Eye (tissue), 1 donor: ENCODE measurements at regions not wholly inside any gene's neighbourhood (a gene's known extent, or its start where the extent isn't known, plus 50 kb on each side); places are given as distances from the start of the nearest gene placed in this dataset.
A peak's percentile ranks its signal among the peaks of the same experiment; 100 is the strongest.

Source experiments
- DNase-seq: peaks from one replicate; pipeline ENCODE4 v3.0.0-alpha.2; 2015

DNA sequence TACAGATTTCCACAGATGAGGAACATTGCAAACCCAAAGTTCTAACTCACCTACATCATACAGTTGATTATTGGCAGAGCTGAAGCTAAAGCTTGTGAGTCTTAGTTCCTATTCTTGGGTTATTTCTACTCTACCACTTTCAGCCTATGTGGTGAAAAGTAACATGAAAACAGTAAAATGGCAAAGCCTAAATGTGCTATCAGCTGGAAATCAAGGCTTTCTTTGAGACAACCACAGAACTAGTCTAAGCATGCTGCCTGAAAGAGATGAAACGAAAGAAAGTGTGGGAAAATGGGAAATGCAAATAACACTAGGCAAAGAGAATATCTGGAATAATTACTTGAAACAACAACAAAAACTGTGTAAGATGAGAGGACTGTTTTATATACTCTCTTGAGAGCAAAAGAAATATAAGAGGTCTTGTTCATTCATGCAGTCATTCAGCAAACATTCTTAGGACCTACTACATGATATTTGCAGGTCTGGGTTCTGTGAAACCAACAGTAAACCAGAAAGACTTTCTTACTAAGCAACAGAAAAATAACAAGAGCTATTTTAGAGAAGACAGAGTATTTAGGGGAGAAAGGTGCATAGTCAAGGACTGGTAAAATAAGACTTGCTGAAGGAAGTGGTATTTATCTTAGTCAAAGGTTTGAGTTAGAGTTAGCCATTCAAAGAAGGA, 437.1 kb downstream of the HTR7 start:
- no peak for DNase-seq

DNA sequence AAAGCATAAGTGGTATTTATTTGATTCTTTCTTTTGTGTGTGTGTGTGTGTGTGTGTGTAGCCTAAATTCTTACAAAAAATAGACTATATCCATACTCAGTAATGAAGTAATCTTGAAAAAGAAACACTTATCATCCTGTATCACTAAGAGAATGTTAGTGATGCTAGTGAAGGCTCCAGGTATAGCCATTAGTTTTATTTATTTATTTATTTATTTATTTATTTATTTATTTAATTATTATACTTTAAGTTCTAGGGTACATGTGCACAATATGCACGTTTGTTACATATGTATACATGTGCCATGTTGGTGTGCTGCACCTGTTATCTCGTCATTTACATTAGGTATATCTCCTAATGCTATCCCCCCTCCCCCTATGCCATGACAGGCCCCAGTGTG, 436.0 kb downstream of the HTR7 start:
- no peak for DNase-seq

DNA sequence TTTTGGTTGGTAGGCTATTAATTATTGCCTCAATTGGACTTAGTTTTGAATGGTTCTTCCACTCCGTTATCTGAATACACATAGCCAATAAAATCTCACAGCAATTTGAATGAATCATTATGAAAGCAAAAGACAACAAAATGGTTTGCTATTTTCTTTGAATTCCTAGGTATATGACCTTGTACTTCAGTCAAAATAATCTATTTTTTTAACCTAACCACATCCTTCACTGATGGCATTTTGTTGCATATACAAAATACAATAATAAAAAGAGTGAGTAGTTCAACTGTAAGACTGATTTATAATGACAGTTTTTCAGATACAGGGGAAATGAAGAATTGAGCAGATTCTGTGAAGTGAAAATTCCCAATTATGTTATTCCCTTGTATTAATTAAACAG, 433.1 kb downstream of the HTR7 start:
- DNase-seq = no peak

DNA sequence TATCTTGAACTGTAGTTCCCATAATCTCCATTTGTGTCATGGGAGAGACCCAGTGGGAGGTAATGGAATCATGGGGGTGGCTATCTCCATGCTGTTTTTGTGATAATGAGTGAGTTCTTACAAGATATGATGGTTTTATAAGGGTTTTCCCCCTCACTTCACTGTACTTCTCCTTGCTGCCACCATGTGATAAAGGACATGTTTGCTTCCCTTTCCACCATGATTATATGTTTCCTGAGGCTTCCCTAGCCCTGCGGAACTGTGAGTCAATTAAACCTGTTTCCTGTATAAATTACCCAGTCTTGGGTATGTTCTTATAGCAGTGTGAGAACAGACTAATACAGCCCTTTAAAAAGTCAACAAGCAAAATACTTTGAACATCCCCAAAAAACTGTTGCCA, 427.7 kb downstream of the HTR7 start:
- DNase-seq = no peak

DNA sequence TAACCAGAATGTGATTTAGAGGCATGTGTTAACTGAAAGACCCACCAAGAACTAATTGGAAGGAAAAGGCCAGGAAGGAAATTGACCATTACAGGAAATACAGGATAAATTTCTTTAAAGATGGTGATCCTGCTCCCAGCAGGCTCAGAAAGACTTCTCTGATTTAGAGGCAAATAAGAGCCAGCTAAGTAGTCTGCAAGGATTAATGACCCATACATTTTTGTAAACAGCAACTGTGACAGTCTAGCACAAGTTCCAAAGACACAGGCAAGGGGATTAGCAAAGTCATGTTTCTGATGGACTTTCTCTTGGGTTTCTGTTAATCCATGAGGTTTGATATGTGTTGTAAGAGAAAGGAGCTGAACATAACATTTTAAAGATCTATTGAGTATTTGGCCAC, 425.0 kb downstream of the HTR7 start:
- no peak for DNase-seq

DNA sequence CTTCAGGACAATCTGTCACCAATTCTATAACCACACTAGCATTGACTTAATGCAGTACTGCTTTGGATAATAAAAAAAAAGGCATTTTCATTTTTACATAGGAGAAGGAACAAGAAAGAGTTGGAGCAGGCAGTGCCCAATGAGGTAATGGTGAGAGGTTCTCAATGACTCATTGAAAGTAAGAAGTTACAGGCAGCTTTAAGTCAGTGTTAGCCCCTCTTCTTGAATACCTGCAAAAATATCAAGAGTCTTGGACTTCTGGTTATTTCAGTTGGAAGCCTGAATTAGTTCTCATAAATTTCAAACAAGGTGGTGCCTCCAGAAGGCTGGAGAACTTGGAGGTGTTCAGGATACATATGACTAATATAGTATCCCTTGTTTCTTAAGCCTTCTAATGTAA, 422.5 kb downstream of the HTR7 start:
- no peak for DNase-seq

DNA sequence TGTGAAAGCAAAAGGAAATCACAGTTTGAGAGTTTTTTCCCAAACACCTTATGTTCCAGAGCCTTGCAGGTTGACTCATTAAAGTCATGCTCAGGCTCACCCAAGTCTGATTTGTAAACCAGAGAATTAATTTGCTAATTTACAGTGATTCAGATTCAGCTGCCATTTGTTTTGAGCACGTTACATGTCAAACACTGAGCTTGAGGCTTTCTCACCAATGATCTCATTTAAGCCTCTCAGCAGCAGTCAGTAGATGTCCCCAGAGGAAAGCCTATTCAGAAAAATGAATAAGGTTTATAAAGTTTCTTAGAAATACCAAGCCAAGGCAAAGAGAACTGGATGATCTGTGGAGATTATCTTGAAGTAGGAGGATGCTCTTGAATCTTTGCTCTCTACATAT, 420.4 kb downstream of the HTR7 start:
- DNase-seq = no peak

DNA sequence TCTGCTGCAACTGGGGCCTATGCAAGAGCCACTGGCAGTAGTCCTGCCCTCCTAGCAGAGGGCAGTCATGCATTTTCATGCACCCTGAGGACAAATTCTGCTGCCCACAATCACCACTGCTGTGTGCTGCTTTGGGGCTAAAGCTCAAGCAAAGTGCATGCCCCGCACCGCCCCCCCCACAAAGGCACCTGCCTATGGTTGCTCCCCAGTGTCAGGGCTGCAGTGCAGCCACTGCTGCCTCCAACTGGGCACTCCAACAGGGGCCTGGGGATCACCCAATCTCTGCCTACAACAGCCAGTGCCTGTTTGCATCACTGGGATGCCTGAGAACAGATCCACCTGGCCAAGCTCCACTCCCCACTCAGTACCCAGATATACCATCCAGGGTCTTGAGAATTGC, 417.0 kb downstream of the HTR7 start:
- DNase-seq = no peak

DNA sequence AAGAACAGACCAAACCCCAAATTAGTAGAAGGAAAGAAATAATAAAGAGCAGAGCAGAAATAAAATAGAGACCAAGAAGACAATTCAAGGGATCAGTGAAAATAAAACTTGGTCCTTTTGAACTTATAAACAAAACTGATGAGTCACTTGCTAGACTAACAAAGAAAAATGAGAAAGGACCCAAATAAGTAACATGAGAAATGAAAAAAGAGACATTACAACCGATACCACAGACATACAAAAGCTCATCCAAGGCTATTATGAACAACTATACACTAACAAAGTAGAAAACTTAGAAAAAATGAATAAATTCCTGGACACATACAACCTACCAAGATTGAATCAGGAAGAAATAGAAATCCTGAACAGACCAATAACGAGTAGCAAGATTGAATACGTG, 414.5 kb downstream of the HTR7 start:
- DNase-seq = no peak

DNA sequence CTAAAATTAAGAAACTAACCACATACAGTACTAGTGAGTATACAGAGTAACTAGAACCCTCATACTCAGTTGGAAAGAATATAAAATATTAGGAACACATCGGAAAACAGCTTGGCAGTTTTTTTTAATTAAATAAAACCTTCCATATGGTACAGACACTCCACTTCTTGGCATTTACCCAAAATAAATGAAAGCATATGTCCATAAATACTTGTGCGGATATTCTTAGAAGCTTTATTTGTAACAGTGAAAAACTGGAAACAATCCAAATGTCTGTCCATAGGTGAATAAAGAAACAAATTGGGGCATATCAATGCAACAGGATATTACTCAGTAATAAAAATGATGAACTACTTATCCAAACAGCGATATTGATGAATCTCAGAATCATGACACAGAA, 410.0 kb downstream of the HTR7 start:
- DNase-seq = peak; percentile 13

DNA sequence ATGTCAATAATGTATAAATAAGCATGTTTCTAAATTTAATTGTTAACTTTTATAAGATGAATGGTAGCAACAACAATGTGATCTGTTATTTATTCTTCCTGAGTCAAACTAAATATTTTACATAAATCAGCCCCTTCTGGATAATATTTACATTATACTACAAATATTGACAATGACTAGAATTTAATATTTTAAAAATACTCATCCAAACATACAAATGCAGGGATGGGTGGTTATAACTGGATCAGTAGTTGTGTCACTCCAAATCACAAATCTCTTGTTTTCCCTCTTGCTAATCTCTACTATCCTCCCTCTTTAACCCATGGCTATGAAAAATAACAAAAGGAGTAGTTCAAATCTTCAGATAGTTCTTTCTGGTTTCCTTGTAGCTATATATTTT, 407.0 kb downstream of the HTR7 start:
- DNase-seq = no peak

DNA sequence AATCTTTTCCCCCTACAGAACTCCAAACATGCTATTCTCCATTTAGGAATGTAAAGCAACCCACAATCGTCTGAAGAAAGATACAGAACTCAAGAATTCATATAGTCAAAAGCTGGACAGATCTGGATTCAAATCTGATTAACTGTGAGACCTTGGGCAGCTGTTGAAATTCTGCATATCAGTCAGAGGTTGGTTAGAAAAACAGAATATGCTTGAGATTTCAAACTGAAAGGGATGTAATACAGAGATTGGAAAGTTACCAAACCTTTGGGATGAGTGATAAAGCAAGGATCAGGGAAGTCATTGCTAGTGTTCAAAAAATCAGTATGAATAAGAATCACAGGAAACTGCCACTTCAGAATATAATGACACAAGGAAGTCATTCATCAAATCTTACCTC, 406.6 kb downstream of the HTR7 start:
- DNase-seq = no peak

DNA sequence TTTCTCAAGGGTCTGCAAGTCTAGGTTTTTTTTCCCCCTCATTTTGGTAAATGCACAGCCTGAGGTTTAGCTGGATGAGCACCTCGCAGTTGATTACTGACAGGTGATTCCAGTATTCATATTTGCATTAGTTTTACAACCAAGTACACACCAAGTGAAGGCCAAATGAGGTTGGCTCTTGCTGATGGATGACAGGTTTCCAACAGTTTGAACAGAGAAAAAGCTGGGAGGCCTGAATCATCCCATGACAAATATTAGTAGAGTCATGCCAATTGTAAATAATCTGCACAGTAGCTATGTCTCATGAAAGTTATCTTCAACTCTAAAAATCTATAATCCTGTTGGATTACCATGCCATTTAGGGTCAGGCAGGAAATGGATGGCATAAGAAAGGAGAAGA, 399.8 kb downstream of the HTR7 start:
- DNase-seq = no peak

DNA sequence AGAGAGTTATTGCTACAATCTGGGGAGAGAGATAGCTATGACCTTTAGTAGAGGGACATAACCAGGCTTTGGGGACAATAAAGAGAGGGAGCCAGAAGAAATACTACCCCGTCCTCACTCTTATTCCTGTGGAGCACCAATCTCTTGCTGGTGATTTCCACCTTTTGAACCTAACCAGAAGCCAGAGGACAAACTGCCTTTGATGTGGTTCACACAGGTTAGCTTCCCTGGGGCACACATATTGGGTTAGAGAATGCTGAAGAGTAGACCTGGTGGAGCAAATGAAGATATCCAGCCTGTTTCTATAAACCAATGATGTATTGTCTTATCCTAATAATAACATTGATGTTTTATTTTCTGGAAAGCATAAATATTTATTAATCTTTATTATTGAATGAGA, 399.3 kb downstream of the HTR7 start:
- no peak for DNase-seq

DNA sequence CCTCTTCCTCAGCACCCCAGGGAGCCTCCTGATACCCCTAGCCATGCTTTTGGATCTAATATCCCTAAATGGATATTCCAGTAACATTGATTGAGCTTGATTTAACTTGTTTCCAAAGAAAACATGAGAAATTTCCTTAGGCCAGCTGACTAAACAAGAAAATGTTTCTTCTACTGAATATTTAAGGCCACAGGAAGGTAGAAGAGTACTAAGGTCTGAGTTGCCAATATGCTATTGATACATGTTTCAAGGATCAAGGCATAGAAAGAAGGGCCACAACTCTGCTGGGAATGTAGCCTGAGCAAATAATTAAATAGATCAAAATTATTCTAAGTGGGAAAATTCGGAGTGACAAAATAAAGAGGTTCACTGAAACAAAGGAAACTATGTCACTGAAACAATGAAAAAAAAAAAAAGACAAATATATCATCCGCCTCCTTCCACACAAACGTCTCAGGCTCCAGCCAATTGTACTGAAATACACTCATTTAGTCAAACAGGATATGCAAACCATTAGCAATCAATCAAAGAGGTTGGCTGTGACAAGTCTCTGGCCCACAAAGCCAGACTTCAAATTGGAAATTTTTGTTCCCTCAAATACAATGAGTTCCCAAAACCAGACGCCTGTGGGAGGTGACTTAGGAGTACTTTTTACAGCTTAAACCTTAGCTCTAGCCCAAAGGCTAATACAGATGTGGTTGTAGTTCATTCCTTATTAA, 396.2 kb downstream of the HTR7 start:
- no peak for DNase-seq

DNA sequence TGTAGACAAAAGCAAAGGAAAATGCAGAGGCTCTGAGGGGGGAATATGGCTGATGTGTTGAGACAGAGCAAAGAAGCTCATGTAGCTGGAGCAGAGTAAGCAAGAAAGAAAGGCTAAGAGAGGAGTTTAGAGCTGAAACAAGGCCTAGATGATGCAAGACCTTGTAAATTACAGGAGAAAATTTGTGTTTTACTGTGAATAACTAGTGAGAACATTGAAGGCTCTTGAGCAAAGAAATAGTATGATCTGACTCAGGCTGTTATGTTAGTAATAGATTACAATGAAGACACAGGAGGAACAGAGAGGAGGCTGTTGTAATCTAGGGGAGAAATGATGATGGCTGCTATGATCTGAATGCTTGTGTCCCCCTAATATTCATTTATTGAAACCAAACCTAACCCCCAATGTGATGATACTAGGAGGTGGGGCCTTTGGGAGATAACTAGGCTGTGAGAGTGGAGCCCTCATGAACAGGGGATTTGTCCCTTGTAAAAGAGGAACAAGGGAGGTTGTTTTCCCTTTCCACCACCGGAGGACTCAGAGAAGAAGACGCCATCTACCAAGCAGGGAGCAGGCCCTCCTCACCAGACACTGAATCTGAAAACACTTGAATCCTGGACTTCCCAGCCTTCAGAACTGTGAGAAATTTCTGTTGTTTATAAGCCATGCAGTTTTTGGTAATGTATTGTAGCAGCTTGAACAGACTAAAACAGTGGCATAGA, 394.9 kb downstream of the HTR7 start:
- DNase-seq = no peak

DNA sequence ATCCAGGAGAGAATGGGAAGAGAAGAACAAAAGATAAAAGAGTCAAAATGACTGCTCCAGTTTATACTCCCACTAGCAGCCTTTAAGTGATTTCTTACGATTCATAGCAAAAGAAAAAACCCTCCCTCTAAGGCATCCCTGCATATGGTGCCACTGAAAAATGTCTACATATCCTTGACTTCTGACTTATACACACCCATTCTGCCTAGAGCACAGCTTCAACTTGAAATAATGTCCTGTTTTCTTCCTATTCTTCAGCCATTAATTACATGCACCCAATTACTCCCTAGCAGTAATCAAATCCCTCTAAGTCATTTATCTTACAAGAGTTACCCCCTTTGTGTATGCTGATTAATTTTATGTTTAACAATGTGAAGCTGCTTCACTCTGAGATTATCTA, 393.5 kb downstream of the HTR7 start:
- no peak for DNase-seq

DNA sequence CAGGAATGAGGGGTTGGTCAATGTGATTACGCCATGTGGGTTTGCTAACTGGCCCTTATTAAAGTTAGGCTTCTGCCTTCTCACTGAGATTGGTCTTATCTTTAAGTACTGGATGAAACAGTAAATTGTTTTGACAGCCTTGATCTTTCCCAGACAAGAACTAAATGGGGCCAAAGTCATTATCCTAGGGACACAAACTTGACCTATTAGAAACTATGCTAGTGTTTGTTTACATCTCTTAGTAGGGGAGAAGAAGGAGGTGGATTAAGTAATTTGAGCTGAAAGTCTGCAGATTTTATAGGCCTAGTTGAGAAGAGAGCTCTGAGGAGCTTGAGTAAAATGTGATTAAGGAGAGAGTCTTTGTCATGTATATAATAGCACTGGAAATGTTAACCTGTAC, 386.9 kb downstream of the HTR7 start:
- no peak for DNase-seq

DNA sequence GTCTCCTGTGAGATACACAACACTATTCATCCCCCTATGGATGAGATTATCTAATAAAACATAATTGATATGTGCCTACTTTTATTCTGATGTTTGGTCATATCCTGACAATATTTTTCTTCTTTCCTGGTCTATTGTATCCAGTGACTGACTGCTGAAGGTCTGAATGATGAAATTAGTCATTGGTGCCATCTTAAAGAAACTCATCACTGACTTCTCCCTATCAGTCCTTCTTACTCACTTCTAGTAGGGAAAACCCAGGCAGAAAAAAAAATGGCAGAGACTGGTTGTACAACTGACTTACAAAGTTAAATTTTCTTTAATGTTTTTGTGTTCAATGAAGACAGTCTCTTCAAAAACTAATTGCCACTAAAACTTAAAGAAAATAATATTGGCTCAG, 377.4 kb downstream of the HTR7 start:
- no peak for DNase-seq

DNA sequence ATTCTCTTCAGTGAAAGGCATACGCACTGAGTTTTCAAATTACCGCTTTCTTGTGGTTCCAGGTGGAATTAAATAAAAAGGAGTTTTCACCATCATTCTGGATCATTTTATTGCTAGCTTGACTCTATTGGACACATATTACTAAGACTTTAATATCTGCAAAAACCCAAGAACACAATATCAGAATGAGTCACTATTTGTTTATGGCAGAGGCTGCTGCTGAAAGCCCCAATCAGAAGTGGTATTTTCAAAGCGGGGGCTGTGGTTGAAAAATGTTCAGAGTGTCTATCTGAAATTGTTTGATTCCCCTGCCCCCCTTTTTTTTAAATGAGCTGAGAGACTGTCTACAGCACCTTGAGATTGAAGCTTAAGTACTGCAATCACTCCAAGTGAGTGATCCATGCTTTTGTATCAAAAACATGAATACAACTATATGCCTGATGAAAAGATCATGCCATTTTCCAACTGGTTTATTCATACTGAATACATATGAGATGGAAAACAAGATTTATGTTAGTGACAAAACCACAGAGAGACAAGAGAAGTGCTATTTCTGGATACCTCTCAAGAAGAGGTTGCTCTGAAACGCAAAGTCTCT, 376.4 kb downstream of the HTR7 start:
- DNase-seq = no peak

DNA sequence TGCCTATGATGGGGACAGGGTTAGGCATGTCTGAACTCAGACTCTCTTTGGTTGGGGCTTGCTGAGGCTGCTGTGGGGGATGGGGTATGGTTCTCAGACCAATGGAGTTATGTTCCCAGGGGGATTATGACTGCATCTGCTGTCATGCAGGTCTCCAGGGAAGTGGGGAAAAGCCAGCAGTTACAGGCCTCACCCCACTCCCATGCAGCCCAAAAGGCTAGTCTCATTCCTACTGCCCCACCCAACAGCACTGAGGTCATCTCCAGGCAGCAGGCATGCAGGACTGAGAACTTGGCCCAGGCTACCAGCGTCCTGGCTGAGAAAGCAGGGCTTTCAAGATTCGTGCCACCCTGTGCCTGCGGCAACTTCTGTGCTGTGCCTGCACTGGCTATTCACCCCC, 373.3 kb downstream of the HTR7 start:
- DNase-seq = no peak

DNA sequence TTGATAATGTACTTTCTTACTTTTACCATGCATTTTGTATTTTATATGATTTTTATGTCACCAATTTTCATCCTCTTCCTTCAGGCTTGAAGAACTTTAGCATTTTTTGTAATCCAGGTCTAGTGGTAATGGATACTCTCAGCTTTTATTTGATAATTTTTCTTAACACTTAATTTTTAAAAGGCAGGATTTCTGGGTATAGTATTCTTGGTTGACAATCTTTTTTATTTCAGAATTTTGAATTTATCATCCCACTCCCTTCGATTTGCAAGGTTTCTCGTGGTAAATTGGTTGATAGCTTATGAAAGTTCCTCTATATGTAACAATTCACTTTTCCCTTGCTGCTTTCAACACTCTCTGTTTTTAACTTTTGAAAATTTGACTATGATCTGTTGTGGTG, 363.7 kb downstream of the HTR7 start:
- DNase-seq = no peak

DNA sequence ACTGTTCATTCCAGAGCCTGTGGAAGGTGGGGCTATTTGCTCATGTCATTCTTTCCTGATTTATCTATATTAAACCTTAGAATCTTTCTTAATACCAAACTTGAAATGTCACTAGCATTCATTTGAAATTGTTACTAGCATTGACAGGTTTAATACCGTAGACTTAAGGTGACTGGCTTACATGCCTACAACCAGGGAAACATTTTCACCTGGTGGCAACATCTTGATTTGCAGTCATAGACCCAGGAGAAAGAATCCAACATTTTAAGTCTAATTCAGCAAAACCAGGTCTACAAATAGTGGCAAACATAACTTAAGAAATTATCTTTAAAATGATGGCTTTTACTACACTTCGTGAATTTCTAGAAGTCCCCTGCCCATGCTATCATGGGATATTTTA, 353.7 kb downstream of the HTR7 start:
- DNase-seq = no peak

DNA sequence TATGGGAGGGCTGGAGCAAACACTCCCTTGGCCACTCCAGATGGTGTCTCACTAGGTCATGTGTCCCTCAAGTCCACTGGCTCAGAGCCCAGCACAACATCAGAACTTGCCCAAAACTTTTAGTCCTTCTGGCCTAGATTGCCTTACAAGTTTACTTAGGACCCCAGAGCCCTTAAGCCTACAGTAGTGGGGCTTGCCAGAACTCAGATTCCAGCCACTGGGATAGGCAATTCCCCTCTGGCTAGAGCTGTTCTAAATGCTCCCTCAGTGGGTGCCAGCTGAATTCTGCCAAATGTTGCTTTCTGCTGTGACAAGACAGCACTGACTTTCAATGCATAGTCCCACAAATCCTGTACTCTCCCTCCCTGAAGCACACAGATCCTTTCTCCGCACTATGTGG, 331.1 kb downstream of the HTR7 start:
- DNase-seq = no peak
